IMR-90 (cell line): ENCODE measurements at regions not wholly inside any gene's neighbourhood (a gene's known extent, or its start where the extent isn't known, plus 50 kb on each side); places are given as distances from the start of the nearest gene placed in this dataset.

ENCODE experiments used
- ATAC-seq: fragments of 200-7000 bp; cut with Tn5 transposase; 2 replicates; pipeline ENCODE4 v1.9.1; 2020; ENCODE audit warnings: low read depth, mild to moderate bottlenecking, moderate library complexity
- BruUV-seq: library from RNA; stranded (reverse); fragments of 400-500 nt; replicated peaks from 2 replicates; lab custom pipeline; 2021; lab: Mats Ljungman, UMichigan
- CTCF ChIA-PET: fragments of 300-600 bp; formaldehyde crosslinking; extraction: SDS; loops from one replicate; lab custom pipeline; 2021; ENCODE audit warnings: antibody characterized with exemption; lab: Yijun Ruan, JAX
- POLR2A ChIA-PET: fragments of 300-600 bp; sonication (Branson Sonifier 250); formaldehyde crosslinking; loops from one replicate; lab custom pipeline; 2022; ENCODE audit warnings: antibody characterized with exemption; ENCODE audit not compliant: unreplicated experiment; lab: Charles Lee
- DNase-seq: peaks from one replicate; pipeline ENCODE4 v3.0.0; 2013
- H2AFZ ChIP-seq: replicated peaks from 2 replicates; pipeline ENCODE3; 2013; ENCODE audit warnings: low read length, mild to moderate bottlenecking; ENCODE audit not compliant: poor library complexity
- H2AK5ac ChIP-seq: 2 replicates; pipeline ENCODE4 v1.6.1; 2013; ENCODE audit warnings: low read depth, low read length, inconsistent platforms
- H2AK9ac ChIP-seq: replicated peaks from 2 replicates; pipeline ENCODE3; 2013; ENCODE audit warnings: mild to moderate bottlenecking, low read depth, low read length, moderate library complexity; ENCODE audit not compliant: poor library complexity
- H2BK120ac ChIP-seq: 2 replicates; pipeline ENCODE4 v1.6.1; 2013; ENCODE audit warnings: low read depth, low read length, inconsistent platforms
- H2BK15ac ChIP-seq: 3 replicates; pipeline ENCODE4 v1.6.1; 2013; ENCODE audit warnings: low read depth, low read length, inconsistent platforms
- H2BK20ac ChIP-seq: 2 replicates; pipeline ENCODE4 v1.6.1; 2013; ENCODE audit warnings: low read depth, mild to moderate bottlenecking, inconsistent platforms, low read length, moderate library complexity
- H2BK5ac ChIP-seq: 2 replicates; pipeline ENCODE4 v1.6.1; 2013; ENCODE audit warnings: mild to moderate bottlenecking, low read depth, low read length, inconsistent platforms; ENCODE audit not compliant: poor library complexity, severe bottlenecking
- H3K14ac ChIP-seq: replicated peaks from 2 replicates; pipeline ENCODE4 v1.6.1; 2013; ENCODE audit warnings: low read depth, low read length, inconsistent platforms
- H3K18ac ChIP-seq: 2 replicates; pipeline ENCODE4 v1.6.1; 2013; ENCODE audit warnings: low read depth, low read length, control low read depth
- H3K23ac ChIP-seq: 2 replicates; pipeline ENCODE4 v1.6.1; 2013; ENCODE audit warnings: low read depth, low read length, inconsistent platforms
- H3K27ac ChIP-seq: 2 replicates; pipeline ENCODE4 v1.5.1; 2013; ENCODE audit warnings: mild to moderate bottlenecking, control low read depth, low read length; ENCODE audit not compliant: insufficient read depth
- H3K27me3 ChIP-seq: 2 replicates; pipeline ENCODE4 v1.6.1; 2013; ENCODE audit warnings: low read length; ENCODE audit not compliant: control insufficient read depth, insufficient read depth
- H3K36me3 ChIP-seq: 2 replicates; pipeline ENCODE4 v1.6.1; 2013; ENCODE audit warnings: low read length, mixed read lengths; ENCODE audit not compliant: control insufficient read depth, insufficient read depth
- H3K4ac ChIP-seq: 2 replicates; pipeline ENCODE4 v1.6.1; 2013; ENCODE audit warnings: low read depth, low read length, inconsistent platforms
- H3K4me1 ChIP-seq: 2 replicates; pipeline ENCODE4 v1.6.1; 2013; ENCODE audit warnings: low read length, mixed read lengths; ENCODE audit not compliant: control insufficient read depth, insufficient read depth
- H3K4me2 ChIP-seq: 2 replicates; pipeline ENCODE4 v1.6.1; 2013; ENCODE audit warnings: low read depth, mild to moderate bottlenecking, control low read depth, low read length, moderate library complexity
- H3K4me3 ChIP-seq: 2 replicates; pipeline ENCODE4 v1.5.1; 2013; ENCODE audit warnings: low read depth, mild to moderate bottlenecking, control low read depth, low read length, moderate library complexity; ENCODE audit not compliant: insufficient read depth
- H3K56ac ChIP-seq: 2 replicates; pipeline ENCODE4 v1.6.1; 2013; ENCODE audit warnings: low read length, inconsistent platforms; ENCODE audit not compliant: insufficient read depth; ENCODE audit errors: extremely low read depth
- H3K79me1 ChIP-seq, 2 experiments: 2 replicates each; pipeline ENCODE4 v1.6.1; 2013; ENCODE audit warnings: low read length in 2 of 2, inconsistent platforms in 1 of 2, low read depth in 1 of 2
- H3K9ac ChIP-seq: 2 replicates; pipeline ENCODE4 v1.6.1; 2013; ENCODE audit warnings: low read depth, low read length, control low read depth
- H3K9me1 ChIP-seq: 2 replicates; pipeline ENCODE4 v1.6.1; 2013; ENCODE audit warnings: low read length, inconsistent platforms; ENCODE audit not compliant: insufficient read depth
- H3K9me3 ChIP-seq: 2 replicates; pipeline ENCODE4 v1.6.1; 2013; ENCODE audit warnings: low read length; ENCODE audit not compliant: control insufficient read depth, insufficient read depth
- H4K20me1 ChIP-seq: 2 replicates; pipeline ENCODE4 v1.6.1; 2013; ENCODE audit warnings: low read length, inconsistent platforms; ENCODE audit not compliant: insufficient read depth
- H4K5ac ChIP-seq: 2 replicates; pipeline ENCODE4 v1.6.1; 2013; ENCODE audit warnings: mild to moderate bottlenecking, low read depth, low read length, control low read depth
- H4K8ac ChIP-seq, 2 experiments: 2 replicates each; pipeline ENCODE4 v1.6.1; 2013; ENCODE audit warnings: low read depth in 2 of 2, low read length in 2 of 2, control low read depth in 1 of 2, inconsistent platforms in 1 of 2
- H4K91ac ChIP-seq: 2 replicates; pipeline ENCODE4 v1.6.1; 2013; ENCODE audit warnings: low read depth, low read length, inconsistent platforms; ENCODE audit not compliant: insufficient read depth
- CEBPB ChIP-seq: IDR thresholded peaks from 2 replicates; pipeline ENCODE4 v1.6.1; 2012; ENCODE audit warnings: low read depth, low read length, improper control_type of control experiment
- CHD1 ChIP-seq: IDR thresholded peaks from 2 replicates; pipeline ENCODE4 v1.6.1; 2012; ENCODE audit warnings: low read depth, low read length, improper control_type of control experiment
- CTCF ChIP-seq: conservative IDR thresholded peaks from 2 replicates; pipeline ENCODE4 v1.5.1; 2012; ENCODE audit warnings: mild to moderate bottlenecking, low read depth, low read length, improper control_type of control experiment
- MAFK ChIP-seq: IDR thresholded peaks from 2 replicates; pipeline ENCODE4 v1.6.1; 2012; ENCODE audit warnings: low read depth, low read length, improper control_type of control experiment
- MAZ ChIP-seq: IDR thresholded peaks from 2 replicates; pipeline ENCODE4 v1.6.1; 2012; ENCODE audit warnings: low read depth, mild to moderate bottlenecking, low read length, improper control_type of control experiment, moderate library complexity, borderline replicate concordance
- NFE2L2 ChIP-seq: fragments of 150-350 bp; IDR thresholded peaks from 2 replicates; pipeline ENCODE4 v1.6.1; 2016; ENCODE audit warnings: low read depth, mild to moderate bottlenecking, low read length
- POLR2A ChIP-seq: IDR thresholded peaks from 2 replicates; pipeline ENCODE4 v1.6.1; 2012; ENCODE audit warnings: mild to moderate bottlenecking, low read depth, low read length
- RAD21 ChIP-seq: IDR thresholded peaks from 2 replicates; pipeline ENCODE4 v1.6.1; 2012; ENCODE audit warnings: low read length, improper control_type of control experiment
- RCOR1 ChIP-seq: IDR thresholded peaks from 2 replicates; pipeline ENCODE4 v1.6.1; 2012; ENCODE audit warnings: mild to moderate bottlenecking, low read length, improper control_type of control experiment; ENCODE audit not compliant: insufficient replicate concordance
- RFX5 ChIP-seq: IDR thresholded peaks from 2 replicates; pipeline ENCODE4 v1.8.0; 2012; ENCODE audit warnings: low read depth, mild to moderate bottlenecking, low read length, moderate library complexity
- SMC3 ChIP-seq: fragments of 150-350 bp; IDR thresholded peaks from 2 replicates; pipeline ENCODE4 v1.6.1; 2016; ENCODE audit warnings: low read depth, mild to moderate bottlenecking, antibody characterized with exemption, low read length, moderate library complexity
- USF2 ChIP-seq: fragments of 150-350 bp; IDR thresholded peaks from 2 replicates; pipeline ENCODE4 v1.6.1; 2017; ENCODE audit warnings: mild to moderate bottlenecking, antibody characterized with exemption, low read length, low read depth
- WGBS, 2 experiments: methylation state at CpG; one replicate each; pipeline versions ENCODE4 v1.1.5 to v1.1.7; 2013; ENCODE audit warnings: missing lambda C conversion rate in 2 of 2; ENCODE audit not compliant: insufficient read length in 1 of 2; ENCODE audit errors: extremely low coverage in 2 of 2; 5-methylcytosine and 5-hydroxymethylcytosine counted together
- dilution Hi-C: fragments of 300-500 bp; cut with HindIII; formaldehyde crosslinking; loops from one replicate; pipeline ENCODE4 v1.14.3; 2018; ENCODE audit warnings: low sequenced_read_pairs; ENCODE audit not compliant: unreplicated experiment
- in situ Hi-C: fragments of 300-500 bp; cut with MboI; formaldehyde crosslinking; loops from 3 replicates; pipeline ENCODE4 v1.14.3; 2019; ENCODE audit warnings: low sequenced_read_pairs, inconsistent platforms, mixed read lengths
- intact Hi-C: fragments of 100-400 bp; cut with micrococcal nuclease; formaldehyde crosslinking; loops from 2 replicates; pipeline ENCODE4 v1.10.0; 2022

GRCh38 chr13:69124996-69125395 lies 982.6 kb upstream of the ATXN8OS start:
- POLR2A ChIA-PET, result no interaction called here
- TF ChIP-seq RCOR1, result no peak
- TF ChIP-seq MAZ, result no peak
- no peak for TF ChIP-seq CHD1
- TF ChIP-seq RAD21, result no peak
- TF ChIP-seq RFX5, result no peak
- no peak for TF ChIP-seq NFE2L2
- TF ChIP-seq SMC3, result no peak
- no peak for TF ChIP-seq MAFK
- TF ChIP-seq POLR2A, result no peak
- no peak for TF ChIP-seq CEBPB
- TF ChIP-seq USF2, result no peak
- no peak for TF ChIP-seq CTCF
- peaks cover 4% of the 10 kb centered on the region for H3K9me3 ChIP-seq
- no peaks in the 10 kb centered on the region for H3K9me1 ChIP-seq
- no peak overlapping the region for H2AK9ac ChIP-seq
- no peak overlapping the region for H4K8ac ChIP-seq
- no peak overlapping the region for H3K9ac ChIP-seq
- no peak overlapping the region for H2AK5ac ChIP-seq
- H3K79me1 ChIP-seq, result no peaks in the 10 kb centered on the region
- CTCF ChIA-PET, result no interaction called here
- H4K91ac ChIP-seq, result no peak overlapping the region
- H3K36me3 ChIP-seq, result no peaks in the 10 kb centered on the region
- no peak overlapping the region for H2BK5ac ChIP-seq
- no peak overlapping the region for H2BK15ac ChIP-seq
- H3K23ac ChIP-seq, result no peak overlapping the region
- H3K4me1 ChIP-seq, result no peaks in the 10 kb centered on the region
- no peak overlapping the region for H3K27ac ChIP-seq
- H3K56ac ChIP-seq, result no peak overlapping the region
- H3K18ac ChIP-seq, result no peak overlapping the region
- ATAC-seq, result no peak
- H3K14ac ChIP-seq, result no peak overlapping the region
- H4K5ac ChIP-seq, result no peak overlapping the region
- dilution Hi-C loops (no loop called here), intact Hi-C loops (no loop called here), in situ Hi-C loops (no loop called here)
- no peaks in the 10 kb centered on the region for H4K20me1 ChIP-seq
- H2BK120ac ChIP-seq, result no peak overlapping the region
- no CpG with 5 or more reads among the region's 2 CpGs for WGBS, 2 experiments
- H3K4ac ChIP-seq, result no peak overlapping the region
- no peak overlapping the region for H2BK20ac ChIP-seq
- H3K27me3 ChIP-seq, result no peaks in the 10 kb centered on the region
- no peak for DNase-seq
- no peak overlapping the region for H2AFZ ChIP-seq
- BruUV-seq, result no TSS peak
- H3K4me3 ChIP-seq, result no peak overlapping the region
- no peak overlapping the region for H3K4me2 ChIP-seq
